HUES64 (cell line): ENCODE measurements at regions not wholly inside any gene's neighbourhood (a gene's known extent, or its start where the extent isn't known, plus 50 kb on each side); places are given as distances from the start of the nearest gene placed in this dataset.
A peak's percentile ranks its signal among the peaks of the same experiment; 100 is the strongest.

ENCODE experiments used
- H3K27ac ChIP-seq: 2 replicates; pipeline ENCODE4 v1.7.0; 2013; ENCODE audit warnings: low read depth, low read length, inconsistent platforms
- H3K27me3 ChIP-seq: 2 replicates; pipeline ENCODE4 v1.6.1; 2013; ENCODE audit warnings: mild to moderate bottlenecking, low read length; ENCODE audit not compliant: insufficient read depth
- H3K36me3 ChIP-seq: 2 replicates; pipeline ENCODE4 v1.6.1; 2013; ENCODE audit warnings: mild to moderate bottlenecking, low read length; ENCODE audit not compliant: insufficient read depth
- H3K4me1 ChIP-seq: 2 replicates; pipeline ENCODE4 v1.6.1; 2013; ENCODE audit warnings: mild to moderate bottlenecking, low read length, moderate library complexity; ENCODE audit not compliant: insufficient read depth
- H3K4me3 ChIP-seq: 2 replicates; pipeline ENCODE4 v1.5.1; 2013; ENCODE audit warnings: mild to moderate bottlenecking, low read length, moderate library complexity
- H3K9ac ChIP-seq: 2 replicates; pipeline ENCODE4 v1.6.1; 2013; ENCODE audit warnings: mild to moderate bottlenecking, low read depth, low read length
- H3K9me3 ChIP-seq: 2 replicates; pipeline ENCODE4 v1.6.1; 2013; ENCODE audit warnings: low read depth, low read length; ENCODE audit not compliant: insufficient read depth
- WGBS: fragments of 150-250, 120-280 bp; methylation state at CpG from one replicate; pipeline ENCODE4 v1.1.7; 2013; ENCODE audit warnings: missing lambda C conversion rate; 5-methylcytosine and 5-hydroxymethylcytosine counted together

DNA sequence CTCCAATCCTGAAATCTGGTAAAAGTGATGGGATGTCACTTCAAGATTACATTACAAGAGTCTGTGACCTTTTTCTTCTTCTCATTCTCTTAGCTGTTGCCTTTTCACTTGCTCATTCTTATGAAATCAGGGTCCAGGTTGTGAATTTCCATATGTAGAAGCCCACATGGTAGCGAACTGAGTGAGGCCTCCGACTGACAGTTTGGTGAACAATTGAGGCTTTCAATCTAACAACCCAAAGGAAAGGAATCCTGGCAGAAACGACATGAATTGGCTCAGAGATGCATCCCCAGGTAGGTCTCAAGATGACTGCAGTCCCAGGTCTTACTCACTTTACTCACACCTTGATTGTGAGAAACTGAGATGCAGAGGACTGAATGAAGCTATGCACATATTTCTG lies 203.4 kb upstream of the FAT4 start:
- 59% methylated on average over 3 of the region's 3 CpGs for WGBS
- no peaks in the 10 kb centered on the region for H3K9me3 ChIP-seq
- H3K36me3 ChIP-seq: no peaks in the 10 kb centered on the region
- H3K27ac ChIP-seq: peak overlapping the region; percentile 17; the same call in 1 of the 2 replicates
- peaks cover 5% of the 10 kb centered on the region for H3K4me1 ChIP-seq
- H3K27me3 ChIP-seq: no peaks in the 10 kb centered on the region
- no peak overlapping the region for H3K4me3 ChIP-seq
- H3K9ac ChIP-seq: no peak overlapping the region

DNA sequence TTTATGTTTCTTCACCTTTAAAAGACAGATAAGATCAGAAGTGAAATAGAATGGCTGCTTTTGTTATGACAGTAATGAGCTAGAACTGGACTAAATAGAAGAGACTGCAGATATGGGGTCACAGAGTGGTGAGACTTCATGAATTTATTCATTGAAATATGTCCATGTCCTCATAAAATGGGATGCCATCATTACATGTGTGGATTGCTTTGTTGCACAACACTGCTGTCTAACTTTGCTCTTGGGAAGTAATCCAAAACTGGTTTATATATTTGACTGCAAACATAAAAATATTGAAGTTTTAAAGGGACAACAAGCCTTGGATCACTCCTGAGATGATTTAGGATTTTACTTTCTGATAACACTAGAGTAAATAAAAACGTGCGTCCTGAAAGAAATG lies 209.2 kb upstream of the FAT4 start:
- Histone ChIP-seq H3K27ac (no peak overlapping the region), H3K9me3 (no peaks in the 10 kb centered on the region), H3K27me3 (no peaks in the 10 kb centered on the region), H3K4me1 (no peaks in the 10 kb centered on the region), H3K9ac (no peak overlapping the region), H3K36me3 (no peaks in the 10 kb centered on the region), H3K4me3 (no peak overlapping the region)
- WGBS: 95% methylated on average over 2 of the region's 2 CpGs

DNA sequence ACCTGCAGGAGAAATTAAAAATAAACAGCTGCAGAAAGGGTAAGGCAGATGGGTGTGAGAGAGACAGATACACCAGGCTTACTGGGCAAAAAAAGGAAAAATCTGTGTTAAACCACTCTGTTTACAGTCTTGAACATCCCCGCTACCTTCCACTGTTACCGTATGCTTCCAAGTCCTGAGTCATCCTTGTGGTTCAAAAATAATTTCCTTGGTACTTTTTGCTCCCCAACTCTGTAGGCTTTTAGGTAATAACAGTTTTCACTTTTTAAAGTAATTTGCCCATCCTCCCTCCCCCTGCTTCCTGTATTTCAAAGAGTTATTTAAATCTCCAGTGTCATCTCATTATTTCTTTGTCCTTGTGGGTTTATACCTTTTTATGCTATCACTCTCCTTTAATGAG lies 210.1 kb upstream of the FAT4 start:
- no peaks in the 10 kb centered on the region for H3K36me3 ChIP-seq
- no peaks in the 10 kb centered on the region for H3K27me3 ChIP-seq
- H3K4me3 ChIP-seq: no peak overlapping the region
- no peak overlapping the region for H3K27ac ChIP-seq
- H3K9ac ChIP-seq: no peak overlapping the region
- H3K4me1 ChIP-seq: no peaks in the 10 kb centered on the region
- 91% methylated on average over 2 of the region's 2 CpGs for WGBS
- H3K9me3 ChIP-seq: no peaks in the 10 kb centered on the region

DNA sequence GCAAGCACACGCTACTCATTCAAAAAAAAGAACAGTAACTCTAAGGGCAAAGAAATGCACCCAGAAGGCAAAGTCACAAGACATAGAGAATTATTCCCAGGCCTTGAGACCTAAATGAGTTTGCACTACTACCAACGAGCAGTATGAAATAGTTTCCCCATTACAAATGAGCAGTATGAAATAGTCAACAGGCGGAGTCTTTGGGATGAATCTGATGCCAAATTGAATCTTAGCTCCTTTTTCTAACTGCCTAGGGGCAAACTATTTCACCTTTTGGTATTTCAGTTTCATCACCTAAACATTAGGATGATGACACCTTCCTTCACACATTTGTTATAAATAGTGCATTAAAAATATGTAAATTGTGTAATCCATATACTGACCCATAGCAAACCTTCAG lies 213.0 kb upstream of the FAT4 start:
- 97% methylated on average over 3 of the region's 3 CpGs for WGBS
- Histone ChIP-seq H3K36me3 (no peaks in the 10 kb centered on the region), H3K9ac (no peak overlapping the region), H3K4me3 (no peak overlapping the region), H3K4me1 (peaks cover 8% of the 10 kb centered on the region; the same call in 1 of the 2 replicates), H3K27me3 (no peaks in the 10 kb centered on the region), H3K27ac (no peak overlapping the region), H3K9me3 (no peaks in the 10 kb centered on the region)

- Histone ChIP-seq H3K27me3 (no peaks in the 10 kb centered on the region), H3K27ac (no peak overlapping the region), H3K9ac (no peak overlapping the region), H3K9me3 (no peaks in the 10 kb centered on the region), H3K36me3 (no peaks in the 10 kb centered on the region), H3K4me1 (peaks cover 8% of the 10 kb centered on the region; the same call in 1 of the 2 replicates), H3K4me3 (no peak overlapping the region)
- 44% methylated on average over 1 of the region's 2 CpGs for WGBS
Observed at GRCh38 chr4:125097729-125098128, 217.0 kb upstream of the FAT4 start.

DNA sequence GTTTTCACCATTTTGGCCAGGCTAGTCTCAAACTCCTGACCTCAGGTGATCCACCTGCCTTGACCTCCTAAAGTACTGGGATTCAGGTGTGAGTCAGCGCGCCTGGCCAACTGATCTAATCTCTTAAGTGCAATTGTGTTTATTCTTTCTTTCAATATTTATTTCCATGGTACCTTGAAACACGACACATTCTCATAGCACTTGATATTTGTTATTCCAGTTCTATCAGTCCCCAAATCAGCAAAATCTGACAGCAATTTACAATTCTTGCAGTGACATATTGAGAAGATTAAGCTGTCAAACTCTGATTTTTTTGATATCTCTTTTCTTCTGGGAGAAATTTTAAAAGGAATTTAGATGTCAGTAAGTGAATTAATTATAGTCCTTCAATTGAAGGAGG lies 218.1 kb upstream of the FAT4 start:
- no peak overlapping the region for H3K4me3 ChIP-seq
- H3K4me1 ChIP-seq: peaks cover 8% of the 10 kb centered on the region; the same call in 1 of the 2 replicates
- H3K27ac ChIP-seq: no peak overlapping the region
- H3K36me3 ChIP-seq: no peaks in the 10 kb centered on the region
- no peaks in the 10 kb centered on the region for H3K9me3 ChIP-seq
- no peak overlapping the region for H3K9ac ChIP-seq
- 95% methylated on average over 3 of the region's 3 CpGs for WGBS
- no peaks in the 10 kb centered on the region for H3K27me3 ChIP-seq

DNA sequence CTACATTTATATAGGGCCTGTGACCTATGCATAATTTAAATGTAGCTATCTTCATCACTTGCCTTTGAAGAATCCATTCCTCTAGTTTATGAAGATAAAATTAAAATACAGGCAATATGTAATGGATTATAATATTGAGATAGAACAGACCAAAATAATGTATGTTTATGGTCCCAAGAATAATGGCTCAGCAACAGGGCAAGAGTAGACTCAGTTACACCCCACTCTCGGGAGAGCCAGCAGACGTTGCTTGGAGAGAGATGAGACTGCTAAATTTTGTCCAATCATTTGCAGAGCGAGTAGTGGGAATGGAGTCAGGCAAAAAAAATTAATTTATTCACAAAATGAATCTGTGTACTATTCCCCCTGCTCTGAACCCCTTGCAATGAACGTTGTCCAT lies 223.2 kb upstream of the FAT4 start:
- H3K9me3 ChIP-seq: no peaks in the 10 kb centered on the region
- H3K27ac ChIP-seq: no peak overlapping the region
- no peak overlapping the region for H3K9ac ChIP-seq
- no peak overlapping the region for H3K4me3 ChIP-seq
- H3K4me1 ChIP-seq: peaks cover 5% of the 10 kb centered on the region; the same call in 1 of the 2 replicates
- 99% methylated on average over 3 of the region's 4 CpGs for WGBS
- H3K27me3 ChIP-seq: no peaks in the 10 kb centered on the region
- H3K36me3 ChIP-seq: no peaks in the 10 kb centered on the region

DNA sequence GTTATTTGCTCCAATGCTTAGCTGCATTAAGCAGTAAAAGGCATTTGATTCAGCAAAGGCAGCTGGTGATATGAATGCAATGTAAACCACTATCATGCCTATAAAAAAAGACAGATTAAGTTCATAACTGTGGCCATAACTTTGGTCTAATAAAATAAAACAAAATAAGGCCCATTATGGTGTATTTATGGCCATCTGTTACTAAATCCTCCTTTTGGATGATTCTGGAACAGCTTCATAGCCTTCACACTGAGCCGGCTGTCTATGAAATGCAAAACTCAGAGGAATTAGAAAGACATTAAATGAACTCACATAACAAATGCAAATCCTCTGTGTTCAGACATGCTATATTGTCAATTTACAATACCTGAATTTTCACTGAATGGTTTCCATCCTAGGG lies 223.7 kb upstream of the FAT4 start:
- no peak overlapping the region for H3K4me3 ChIP-seq
- no peaks in the 10 kb centered on the region for H3K36me3 ChIP-seq
- H3K9me3 ChIP-seq: no peaks in the 10 kb centered on the region
- H3K4me1 ChIP-seq: peaks cover 5% of the 10 kb centered on the region; the same call in 1 of the 2 replicates
- no peak overlapping the region for H3K9ac ChIP-seq
- no peak overlapping the region; the same call in 1 of the 2 replicates for H3K27ac ChIP-seq
- 94% methylated on average over 1 of the region's 1 CpG for WGBS
- H3K27me3 ChIP-seq: no peaks in the 10 kb centered on the region

DNA sequence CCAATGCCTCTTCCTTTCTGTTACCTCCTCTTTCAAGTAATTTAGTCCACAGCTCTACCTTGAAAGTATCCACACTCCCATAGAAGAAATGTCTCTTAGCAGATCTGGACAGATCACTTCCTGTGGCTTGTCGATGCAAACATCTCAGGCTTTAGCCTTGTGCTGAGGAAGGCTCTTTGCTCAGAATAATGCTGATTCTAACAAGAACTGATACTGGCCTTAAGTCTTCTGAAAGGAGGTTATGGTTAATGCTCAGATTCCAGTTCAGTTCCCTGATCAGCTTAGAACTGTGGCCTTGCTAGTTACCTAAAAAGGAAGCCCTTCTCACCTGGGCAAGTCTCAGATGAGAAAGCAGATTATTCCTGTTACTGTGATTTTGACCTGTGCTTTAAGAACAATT lies 230.1 kb upstream of the FAT4 start:
- no peak overlapping the region for H3K27ac ChIP-seq
- no peaks in the 10 kb centered on the region for H3K4me1 ChIP-seq
- H3K36me3 ChIP-seq: no peaks in the 10 kb centered on the region
- no peaks in the 10 kb centered on the region for H3K27me3 ChIP-seq
- no peak overlapping the region for H3K9ac ChIP-seq
- H3K9me3 ChIP-seq: no peaks in the 10 kb centered on the region
- 93% methylated on average over 1 of the region's 1 CpG for WGBS
- H3K4me3 ChIP-seq: no peak overlapping the region

DNA sequence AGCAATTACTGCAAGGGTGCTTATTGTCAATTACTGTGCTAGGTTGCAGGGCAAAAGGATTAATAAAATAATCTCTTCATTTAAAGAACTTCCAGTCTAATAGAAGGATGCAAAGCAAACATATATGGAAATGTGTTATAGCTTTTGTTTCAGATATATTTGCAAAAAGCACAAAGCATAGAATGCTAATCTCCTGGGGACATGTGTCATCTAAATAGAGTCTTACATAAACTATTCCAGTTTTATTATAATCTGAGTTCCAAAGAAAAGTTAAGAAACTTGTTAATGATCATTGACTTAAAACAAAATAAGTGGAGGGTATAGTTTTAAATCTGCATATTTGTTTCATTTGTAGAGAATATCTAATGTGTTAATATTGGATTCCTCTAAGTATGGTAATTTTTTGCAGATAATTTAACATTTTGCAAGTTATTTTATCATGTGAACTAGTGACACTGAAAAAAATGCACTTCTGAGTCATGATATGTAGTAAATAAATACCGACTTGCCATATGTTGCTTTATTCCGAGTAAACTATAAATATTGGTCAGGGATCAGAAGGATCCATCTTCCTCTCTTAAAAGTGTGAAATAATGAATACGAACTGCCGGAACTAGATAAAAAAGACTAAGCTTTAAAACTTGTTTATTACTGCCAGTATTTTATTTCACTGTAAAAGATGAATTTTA lies 231.9 kb upstream of the FAT4 start:
- H3K27me3 ChIP-seq: no peaks in the 10 kb centered on the region
- no peak overlapping the region for H3K4me3 ChIP-seq
- 99% methylated on average over 4 of the region's 4 CpGs for WGBS
- no peaks in the 10 kb centered on the region for H3K9me3 ChIP-seq
- H3K4me1 ChIP-seq: no peaks in the 10 kb centered on the region
- no peak overlapping the region for H3K27ac ChIP-seq
- H3K36me3 ChIP-seq: no peaks in the 10 kb centered on the region
- H3K9ac ChIP-seq: no peak overlapping the region

- Histone ChIP-seq H3K27me3 (no peaks in the 10 kb centered on the region), H3K27ac (no peak overlapping the region), H3K9ac (no peak overlapping the region), H3K4me1 (peaks cover 14% of the 10 kb centered on the region), H3K9me3 (no peaks in the 10 kb centered on the region), H3K4me3 (no peak overlapping the region), H3K36me3 (no peaks in the 10 kb centered on the region)
Observed at GRCh38 chr4:125072269-125072668, 242.5 kb upstream of the FAT4 start.

DNA sequence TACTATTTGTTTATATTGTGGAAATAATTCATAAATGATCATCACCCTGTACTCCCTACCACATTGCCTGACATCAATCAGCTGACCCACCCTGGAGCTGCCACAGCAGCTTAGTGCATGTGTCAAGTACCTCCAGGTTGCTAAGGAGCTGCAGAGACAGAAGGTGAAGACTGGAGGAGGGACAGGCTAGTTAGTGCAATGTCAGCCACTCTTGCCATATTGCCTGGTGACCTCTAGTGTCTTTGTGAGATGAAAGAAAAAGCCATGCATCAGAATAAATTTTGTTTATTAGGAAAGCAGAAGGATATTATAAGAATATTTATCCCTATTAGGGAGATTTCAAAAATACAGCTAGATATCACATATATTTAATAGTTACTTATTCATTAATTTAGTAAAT lies 243.9 kb upstream of the FAT4 start:
- Histone ChIP-seq H3K9me3 (no peaks in the 10 kb centered on the region), H3K9ac (no peak overlapping the region), H3K4me1 (peaks cover 11% of the 10 kb centered on the region), H3K36me3 (no peaks in the 10 kb centered on the region), H3K4me3 (no peak overlapping the region), H3K27ac (no peak overlapping the region), H3K27me3 (no peaks in the 10 kb centered on the region)
